Thoracic aorta (tissue), 2 donors: ENCODE measurements at regions not wholly inside any gene's neighbourhood (a gene's known extent, or its start where the extent isn't known, plus 50 kb on each side); places are given as distances from the start of the nearest gene placed in this dataset.
"Not testable (repeated sequence)": the region's sequence is repeated elsewhere in the genome, so short reads cannot be mapped to it uniquely, and the experiment has no call there.

Experiments used
- ATAC-seq: fragments of 150-250 bp; one replicate; pipeline ENCODE4 v1.8.0; 2017; ENCODE audit warnings: low read depth; ENCODE audit not compliant: insufficient number of reproducible peaks, low FRiP score
- DNase-seq: peaks from one replicate; pipeline ENCODE4 v3.0.0-alpha.2; 2020; ENCODE audit warnings: low spot score
- H3K27ac ChIP-seq, 2 donors: fragments of 200-600 bp; sonication (generic); 1 replicate in 1 of 2; 2 replicates in 1 of 2; pipeline ENCODE4 v1.5.1; 2016; ENCODE audit warnings: mild to moderate bottlenecking in 2 of 2, moderate library complexity in 2 of 2
- H3K27me3 ChIP-seq: fragments of 200-600 bp; sonication (generic); replicated peaks from 2 replicates; pipeline ENCODE4 v1.6.0; 2016; ENCODE audit warnings: mild to moderate bottlenecking; ENCODE audit not compliant: insufficient read depth
- H3K36me3 ChIP-seq: fragments of 200-600 bp; sonication (generic); one replicate; pipeline ENCODE4 v1.5.1; 2016
- H3K4me1 ChIP-seq, 2 donors: fragments of 200-600 bp; sonication (generic); 1 replicate in 1 of 2; 2 replicates in 1 of 2; pipeline versions ENCODE4 v1.5.1 to v1.6.0; 2016; ENCODE audit warnings: low read depth in 2 of 2, mild to moderate bottlenecking in 1 of 2; ENCODE audit not compliant: control insufficient read depth in 1 of 2
- H3K4me3 ChIP-seq: fragments of 200-600 bp; sonication (generic); 2 replicates; pipeline ENCODE4 v1.5.1; 2016; ENCODE audit warnings: mild to moderate bottlenecking
- H3K9me3 ChIP-seq: fragments of 200-600 bp; sonication (generic); 2 replicates; pipeline ENCODE4 v1.5.1; 2016
- TF ChIP-seq, protein P1 (sequence below): fragments of 200-600 bp; sonication (generic); IDR thresholded peaks from one replicate; pipeline ENCODE4 v1.5.1; 2019; ENCODE audit warnings: antibody characterized with exemption

DNA sequence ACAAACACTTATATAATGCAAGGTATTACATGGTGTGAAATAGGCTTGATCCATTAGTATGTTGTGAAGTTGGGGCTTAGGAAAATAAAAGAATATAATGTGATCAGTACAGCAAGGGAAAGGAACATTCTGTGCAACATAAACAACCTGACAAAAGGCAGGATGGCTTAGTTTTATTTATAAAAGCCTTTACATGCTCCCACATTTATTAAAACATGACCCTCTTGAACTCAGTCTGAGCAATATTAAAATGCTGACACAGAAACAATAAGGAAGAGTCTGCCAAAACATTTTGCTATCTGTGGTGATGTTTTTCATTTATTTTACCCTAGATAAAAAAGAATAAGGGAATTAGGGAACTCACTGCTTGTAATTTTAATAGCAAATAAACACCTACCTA is 519.7 kb downstream of the PCDH7 start:
- Histone ChIP-seq H3K36me3 (no peaks in the 10 kb centered on the region), H3K9me3 (no peaks in the 10 kb centered on the region), H3K27me3 (no peaks in the 10 kb centered on the region), H3K27ac (no peak overlapping the region), H3K4me3 (no peak overlapping the region), H3K4me1 (no peaks in the 10 kb centered on the region)
- TF ChIP-seq, protein P1, sequence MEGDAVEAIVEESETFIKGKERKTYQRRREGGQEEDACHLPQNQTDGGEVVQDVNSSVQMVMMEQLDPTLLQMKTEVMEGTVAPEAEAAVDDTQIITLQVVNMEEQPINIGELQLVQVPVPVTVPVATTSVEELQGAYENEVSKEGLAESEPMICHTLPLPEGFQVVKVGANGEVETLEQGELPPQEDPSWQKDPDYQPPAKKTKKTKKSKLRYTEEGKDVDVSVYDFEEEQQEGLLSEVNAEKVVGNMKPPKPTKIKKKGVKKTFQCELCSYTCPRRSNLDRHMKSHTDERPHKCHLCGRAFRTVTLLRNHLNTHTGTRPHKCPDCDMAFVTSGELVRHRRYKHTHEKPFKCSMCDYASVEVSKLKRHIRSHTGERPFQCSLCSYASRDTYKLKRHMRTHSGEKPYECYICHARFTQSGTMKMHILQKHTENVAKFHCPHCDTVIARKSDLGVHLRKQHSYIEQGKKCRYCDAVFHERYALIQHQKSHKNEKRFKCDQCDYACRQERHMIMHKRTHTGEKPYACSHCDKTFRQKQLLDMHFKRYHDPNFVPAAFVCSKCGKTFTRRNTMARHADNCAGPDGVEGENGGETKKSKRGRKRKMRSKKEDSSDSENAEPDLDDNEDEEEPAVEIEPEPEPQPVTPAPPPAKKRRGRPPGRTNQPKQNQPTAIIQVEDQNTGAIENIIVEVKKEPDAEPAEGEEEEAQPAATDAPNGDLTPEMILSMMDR, result no peak
- no peak for ATAC-seq
- no peak for DNase-seq

DNA sequence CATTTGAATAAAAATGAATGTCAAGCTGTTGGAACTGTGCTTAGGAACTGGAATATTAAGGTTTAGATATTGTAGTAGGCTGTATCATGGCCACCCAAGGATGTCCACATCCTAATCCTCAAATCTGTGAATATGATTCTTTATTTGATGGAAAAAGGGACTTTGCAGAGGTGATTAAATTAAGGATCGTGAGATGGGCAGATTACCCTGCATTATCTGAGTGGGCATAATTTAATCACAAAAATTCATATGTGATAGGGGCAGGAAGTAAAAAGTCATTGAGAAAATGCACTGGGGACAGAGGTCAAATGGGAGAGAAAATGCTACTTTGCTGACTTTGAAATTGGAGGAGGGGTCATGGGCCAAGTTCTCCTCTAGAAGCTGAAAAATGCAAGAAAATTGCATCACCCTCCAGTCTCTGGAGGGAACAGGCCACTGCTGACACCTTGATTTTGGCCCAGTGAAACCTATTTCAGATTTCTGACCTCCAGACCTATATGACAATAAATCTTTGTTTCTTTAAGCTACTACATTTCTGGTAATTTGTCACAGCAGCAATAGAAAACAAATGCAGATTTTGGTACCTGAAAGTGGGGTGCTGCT is 521.4 kb downstream of the PCDH7 start:
- TF ChIP-seq, protein P1, result no peak
- Histone ChIP-seq H3K4me1 (no peaks in the 10 kb centered on the region), H3K27ac (no peak overlapping the region), H3K27me3 (no peaks in the 10 kb centered on the region), H3K36me3 (no peaks in the 10 kb centered on the region), H3K9me3 (no peaks in the 10 kb centered on the region), H3K4me3 (no peak overlapping the region)
- no peak for DNase-seq
- ATAC-seq, result no peak

DNA sequence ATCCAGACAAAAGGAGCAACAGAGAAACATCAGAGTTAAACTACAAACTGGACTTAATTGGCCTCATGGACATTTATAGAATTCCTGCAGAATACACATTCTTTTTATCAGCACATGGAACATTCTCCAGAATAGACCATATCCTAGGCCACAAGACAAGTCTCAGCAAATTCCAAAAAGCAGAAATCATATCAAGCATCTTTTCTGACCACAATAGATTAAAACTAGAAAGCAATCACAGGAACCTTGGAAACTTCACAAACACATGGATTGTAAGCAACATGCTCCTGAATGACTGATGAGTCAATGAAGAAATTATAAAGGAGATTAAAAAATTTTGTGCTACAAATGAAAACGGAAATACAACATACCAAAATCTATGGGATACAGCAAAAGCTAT is 526.7 kb downstream of the PCDH7 start:
- ATAC-seq (no peak), DNase-seq (no peak)
- TF ChIP-seq, protein P1, result no peak
- H3K27me3 ChIP-seq, result no peaks in the 10 kb centered on the region
- H3K4me3 ChIP-seq, result no peak overlapping the region
- H3K9me3 ChIP-seq, result no peaks in the 10 kb centered on the region
- no peaks in the 10 kb centered on the region for H3K36me3 ChIP-seq
- H3K27ac ChIP-seq, result no peak overlapping the region
- no peaks in the 10 kb centered on the region for H3K4me1 ChIP-seq

DNA sequence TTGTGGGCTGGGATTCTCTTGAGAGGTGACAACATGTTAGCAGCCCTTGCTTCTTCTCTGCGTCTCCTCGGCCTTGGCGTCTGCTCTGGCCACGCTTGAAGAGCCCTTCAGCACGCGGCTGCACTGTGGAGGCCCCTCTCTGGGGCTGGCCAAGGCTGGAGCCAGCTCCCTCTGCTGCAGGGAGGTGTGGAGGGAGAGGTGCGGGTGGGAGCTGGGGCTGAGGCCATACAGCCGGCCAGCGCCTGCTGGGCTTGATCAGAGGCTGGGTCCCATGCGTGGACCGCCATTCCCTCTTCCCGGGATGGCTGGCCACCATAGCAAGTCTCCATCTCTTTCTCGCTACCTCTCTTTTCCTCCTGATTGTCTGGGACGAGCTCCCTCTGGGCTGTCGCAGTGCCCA is 539.0 kb downstream of the PCDH7 start:
- no peak overlapping the region for H3K4me3 ChIP-seq
- TF ChIP-seq, protein P1, result no peak
- H3K27me3 ChIP-seq, result no peaks in the 10 kb centered on the region
- ATAC-seq (no peak), DNase-seq (no peak)
- H3K4me1 ChIP-seq, result no peaks in the 10 kb centered on the region
- H3K9me3 ChIP-seq, result no peaks in the 10 kb centered on the region
- no peak overlapping the region for H3K27ac ChIP-seq
- no peaks in the 10 kb centered on the region for H3K36me3 ChIP-seq

DNA sequence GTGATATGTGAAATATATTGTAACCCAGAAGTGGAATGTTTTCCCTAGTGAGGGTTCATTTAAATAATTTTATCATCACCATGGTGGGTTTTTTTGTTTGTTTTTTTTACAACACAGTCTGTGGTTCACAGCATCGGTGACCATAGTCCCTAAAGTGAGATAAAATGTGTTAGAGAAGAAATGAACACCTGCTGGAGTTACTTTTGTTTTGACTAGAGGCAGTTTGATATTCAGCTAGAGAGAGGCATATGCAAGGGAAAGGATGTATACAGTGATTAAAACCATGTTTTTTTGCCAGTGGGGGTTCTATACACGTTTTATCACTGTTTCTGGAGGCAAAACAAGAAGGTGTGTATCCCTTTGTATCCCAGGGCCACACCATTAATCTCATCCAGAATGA is 541.5 kb downstream of the PCDH7 start:
- no peaks in the 10 kb centered on the region for H3K9me3 ChIP-seq
- TF ChIP-seq, protein P1, result no peak

DNA sequence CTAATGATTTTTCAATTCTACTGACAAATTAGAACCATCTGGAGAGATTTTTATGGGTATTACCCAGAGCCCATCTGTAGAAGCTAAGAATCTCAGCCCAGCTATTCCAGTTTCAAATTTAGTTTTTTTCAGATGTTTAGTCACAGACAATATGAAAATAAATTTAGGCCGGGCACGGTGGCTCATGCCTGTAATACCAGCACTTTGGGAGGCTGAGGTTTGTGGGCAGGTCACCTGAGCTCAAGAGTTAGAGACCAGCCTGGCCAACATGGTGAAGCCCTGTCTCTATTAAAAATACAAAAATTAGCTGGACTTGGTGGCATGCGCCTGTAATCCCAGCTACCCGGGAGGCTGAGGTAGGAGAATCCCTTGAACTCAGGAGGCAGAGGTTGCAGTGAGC is 545.9 kb downstream of the PCDH7 start:
- DNase-seq, H3K27me3 ChIP-seq, H3K27ac ChIP-seq, H3K4me1 ChIP-seq, ATAC-seq, H3K9me3 ChIP-seq, H3K4me3 ChIP-seq, H3K36me3 ChIP-seq: not testable (repeated sequence)

More for the DNA sequence above, 541.5 kb downstream of the PCDH7 start:
- Histone ChIP-seq H3K27me3 (no peaks in the 10 kb centered on the region), H3K36me3 (no peaks in the 10 kb centered on the region), H3K4me1 (no peaks in the 10 kb centered on the region), H3K4me3 (no peak overlapping the region), H3K27ac (no peak overlapping the region)
- DNase-seq (no peak), ATAC-seq (no peak)
